GM20000 (cell line): ENCODE measurements at regions not wholly inside any gene's neighbourhood (a gene's known extent, or its start where the extent isn't known, plus 50 kb on each side); places are given as distances from the start of the nearest gene placed in this dataset.
"Not testable (repeated sequence)": the region's sequence is repeated elsewhere in the genome, so short reads cannot be mapped to it uniquely, and the experiment has no call there.

Source experiments
- DNase-seq: peaks from one replicate; pipeline ENCODE4 v3.0.0; 2012; ENCODE audit warnings: low spot score
- CTCF ChIP-seq: IDR thresholded peaks from 2 replicates; pipeline ENCODE4 v1.5.1; 2012; ENCODE audit warnings: mild to moderate bottlenecking, control low read depth; ENCODE audit errors: extremely low read depth, missing control alignments

- no peak for DNase-seq
- no peak for TF ChIP-seq CTCF
Observed at GRCh38 chr2:147603447-147603846, 241.4 kb upstream of the ACVR2A start.

GRCh38 chr2:147600646-147601045 lies 244.2 kb upstream of the ACVR2A start:
- DNase-seq: no peak
- no peak for TF ChIP-seq CTCF

DNA sequence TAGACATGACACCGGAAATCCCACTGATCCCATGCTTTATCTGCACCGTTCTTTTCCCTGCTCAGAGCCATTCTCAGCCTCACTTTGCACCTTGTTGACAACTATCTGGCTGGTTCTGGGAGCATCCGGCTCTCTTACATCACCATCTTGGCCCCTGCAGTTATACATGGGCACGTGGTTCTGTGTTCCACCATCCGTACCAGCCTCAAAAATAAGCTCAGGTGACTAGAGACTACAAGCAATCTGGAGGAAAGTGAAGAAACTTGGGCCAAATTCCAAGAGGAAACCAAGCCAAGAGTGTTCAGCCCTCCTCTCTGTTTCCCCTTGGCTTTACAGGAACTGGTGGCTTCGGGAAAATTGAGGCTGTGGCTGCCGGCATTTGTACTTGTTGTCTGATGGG lies 244.6 kb upstream of the ACVR2A start:
- no peak for DNase-seq
- no peak for TF ChIP-seq CTCF

DNA sequence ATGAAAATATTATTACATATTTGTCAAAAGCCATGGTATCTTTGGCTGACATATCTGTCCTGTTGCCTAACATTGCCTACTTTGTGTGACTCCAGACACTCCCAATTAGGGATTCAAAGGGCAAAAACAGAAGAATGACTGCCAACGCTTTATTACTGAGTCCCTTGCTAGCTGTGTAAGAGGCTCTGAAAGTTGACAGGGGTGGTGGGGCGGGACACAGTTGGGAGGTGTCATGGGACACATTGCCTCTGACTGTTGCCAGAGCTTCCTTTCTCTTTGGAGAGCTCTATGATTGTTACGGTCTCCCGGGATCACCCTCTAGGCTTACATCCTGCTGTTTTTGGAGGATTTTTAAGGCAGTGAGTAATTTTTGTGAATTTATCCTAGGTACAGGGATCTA lies 249.6 kb upstream of the ACVR2A start:
- no peak for TF ChIP-seq CTCF
- DNase-seq: no peak

GRCh38 chr2:147594038-147594437 lies 250.8 kb upstream of the ACVR2A start:
- DNase-seq: no peak
- no peak for TF ChIP-seq CTCF

DNA sequence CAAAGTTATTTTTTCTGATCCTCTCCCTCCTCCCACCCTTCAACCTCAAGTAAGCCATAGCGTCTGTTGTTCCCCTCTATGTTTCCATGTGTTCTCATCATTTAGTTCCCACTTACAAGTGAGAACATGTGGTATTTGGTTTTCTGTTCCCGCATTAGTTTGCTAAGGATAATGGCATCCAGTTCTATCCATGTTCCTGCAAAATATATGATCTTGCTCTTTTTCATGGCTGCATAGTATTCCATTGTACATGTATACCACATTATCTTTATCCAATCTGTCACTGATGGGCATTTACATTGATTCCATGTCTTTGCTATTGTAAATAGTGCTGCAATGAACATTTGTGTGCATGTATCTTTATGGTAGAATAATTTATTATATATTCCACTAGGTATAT lies 252.0 kb upstream of the ACVR2A start:
- DNase-seq: not testable (repeated sequence)

GRCh38 chr2:147589127-147589526 lies 255.7 kb upstream of the ACVR2A start:
- no peak for DNase-seq
- no peak for TF ChIP-seq CTCF

GRCh38 chr2:147588191-147588590 lies 256.6 kb upstream of the ACVR2A start:
- no peak for DNase-seq
- TF ChIP-seq CTCF: no peak
